Naive thymus-derived CD4-positive, alpha-beta T cell (primary cell): ENCODE measurements at regions not wholly inside any gene's neighbourhood (a gene's known extent, or its start where the extent isn't known, plus 50 kb on each side); places are given as distances from the start of the nearest gene placed in this dataset.
"Not testable (repeated sequence)": the region's sequence is repeated elsewhere in the genome, so short reads cannot be mapped to it uniquely, and the experiment has no call there.

ENCODE experiments used
- ATAC-seq: fragments of 150-1000 bp; cut with Tn5 transposase; 2 replicates; pipeline ENCODE4 v1.10.0; 2021; ENCODE audit warnings: mild to moderate bottlenecking, moderate library complexity
- CTCF ChIA-PET: fragments of 350-600 bp; sonication (Branson Sonifier 250); formaldehyde crosslinking; loops from one replicate; lab custom pipeline; 2021; ENCODE audit warnings: antibody characterized with exemption; lab: Charles Lee
- POLR2A ChIA-PET: fragments of 350-600 bp; sonication (Branson Sonifier 250); formaldehyde crosslinking; loops from one replicate; lab custom pipeline; 2021; ENCODE audit warnings: antibody characterized with exemption, inconsistent platforms; lab: Charles Lee
- DNase-seq, 9 donors: peaks; one replicate each; pipeline versions ENCODE4 v3.0.0 to v3.0.0-alpha.2; 2020 to 2022; ENCODE audit warnings: mixed read lengths in 1 of 9
- H3K27ac ChIP-seq: one replicate; pipeline ENCODE4 v1.7.0; 2013; ENCODE audit warnings: mild to moderate bottlenecking, low read depth, low read length, moderate library complexity
- H3K27me3 ChIP-seq, 2 donors: one replicate each; pipeline ENCODE4 v1.7.0; 2013; ENCODE audit warnings: low read length in 2 of 2, mild to moderate bottlenecking in 2 of 2, moderate library complexity in 2 of 2; ENCODE audit not compliant: control insufficient read depth in 2 of 2, insufficient read depth in 2 of 2
- H3K36me3 ChIP-seq, 3 experiments: 1 replicate in 2 of 3; 2 replicates in 1 of 3; pipeline ENCODE4 v1.7.0; 2013; ENCODE audit warnings: low read length in 3 of 3, mild to moderate bottlenecking in 3 of 3, moderate library complexity in 1 of 3; ENCODE audit not compliant: insufficient read depth in 3 of 3, control insufficient read depth in 2 of 3
- H3K4me1 ChIP-seq, 2 donors: one replicate each; pipeline ENCODE4 v1.7.0; 2013; ENCODE audit warnings: low read length in 2 of 2, mild to moderate bottlenecking in 2 of 2, moderate library complexity in 1 of 2; ENCODE audit not compliant: control insufficient read depth in 2 of 2, insufficient read depth in 2 of 2
- H3K4me3 ChIP-seq: 2 replicates; pipeline ENCODE4 v1.7.0; 2013; ENCODE audit warnings: mild to moderate bottlenecking, low read length
- H3K9me3 ChIP-seq, 3 experiments: 1 replicate in 2 of 3; 2 replicates in 1 of 3; pipeline ENCODE4 v1.7.0; 2013; ENCODE audit warnings: low read length in 3 of 3; ENCODE audit not compliant: control insufficient read depth in 2 of 3
- H3K27ac Mint-ChIP-seq, 9 donors: one replicate each; pipeline ENCODE4 v1.8.0; 2020 to 2022; ENCODE audit warnings: mixed read lengths in 9 of 9, mild to moderate bottlenecking in 8 of 9, moderate library complexity in 5 of 9, inconsistent platforms in 2 of 9
- H3K27me3 Mint-ChIP-seq, 5 donors: one replicate each; pipeline ENCODE4 v1.8.0; 2021 to 2022; ENCODE audit warnings: mixed read lengths in 5 of 5, mild to moderate bottlenecking in 1 of 5
- H3K36me3 Mint-ChIP-seq, 5 donors: one replicate each; pipeline ENCODE4 v1.8.0; 2020 to 2022; ENCODE audit warnings: mixed read lengths in 5 of 5, mild to moderate bottlenecking in 3 of 5, inconsistent platforms in 1 of 5
- H3K4me1 Mint-ChIP-seq, 7 donors: one replicate each; pipeline ENCODE4 v1.8.0; 2020 to 2022; ENCODE audit warnings: mixed read lengths in 7 of 7, mild to moderate bottlenecking in 3 of 7, inconsistent platforms in 1 of 7
- H3K4me3 Mint-ChIP-seq, 10 donors: one replicate each; pipeline ENCODE4 v1.8.0; 2020 to 2022; ENCODE audit warnings: mild to moderate bottlenecking in 10 of 10, mixed read lengths in 10 of 10, moderate library complexity in 6 of 10, inconsistent platforms in 2 of 10
- H3K9me3 Mint-ChIP-seq, 11 donors: one replicate each; pipeline ENCODE4 v1.8.0; 2020 to 2022; ENCODE audit warnings: mixed read lengths in 11 of 11, mild to moderate bottlenecking in 4 of 11, inconsistent platforms in 1 of 11, moderate library complexity in 1 of 11
- intact Hi-C, 2 donors: fragments of 100-400 bp; cut with micrococcal nuclease; formaldehyde crosslinking; loops; one replicate each; pipeline ENCODE4 v1.15.1; 2023

DNA sequence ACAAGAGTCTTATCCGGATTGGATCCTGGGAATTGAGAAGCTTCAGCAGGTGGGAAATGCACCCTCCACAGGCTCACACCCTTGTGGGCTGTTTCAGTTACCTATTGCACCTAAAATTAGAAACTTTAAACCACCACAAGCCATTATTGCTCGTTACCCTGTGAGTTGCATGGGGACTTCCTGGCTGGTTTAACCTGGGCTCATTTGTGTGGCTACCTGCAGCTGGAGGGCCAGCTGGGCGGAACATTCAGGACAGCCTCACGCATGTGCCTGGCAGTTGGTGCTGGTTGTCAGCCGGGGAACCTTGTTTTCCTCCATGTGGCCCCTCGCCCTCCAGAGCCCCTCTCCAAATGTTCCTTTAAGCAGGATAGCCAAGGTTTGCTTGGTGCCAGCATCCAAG lies 118.5 kb upstream of the DEFB108B start:
- H3K4me3 Mint-ChIP-seq, CTCF ChIA-PET, H3K9me3 Mint-ChIP-seq, H3K27ac Mint-ChIP-seq, H3K9me3 ChIP-seq, H3K27me3 ChIP-seq, POLR2A ChIA-PET, H3K36me3 ChIP-seq, ATAC-seq, H3K36me3 Mint-ChIP-seq, DNase-seq, intact Hi-C loops, H3K4me1 ChIP-seq, H3K27ac ChIP-seq, H3K4me1 Mint-ChIP-seq, H3K4me3 ChIP-seq: not testable (repeated sequence)
- H3K27me3 Mint-ChIP-seq = peaks cover 0 to 12% (median 1%) of the 10 kb centered on the region in 5 donors

DNA sequence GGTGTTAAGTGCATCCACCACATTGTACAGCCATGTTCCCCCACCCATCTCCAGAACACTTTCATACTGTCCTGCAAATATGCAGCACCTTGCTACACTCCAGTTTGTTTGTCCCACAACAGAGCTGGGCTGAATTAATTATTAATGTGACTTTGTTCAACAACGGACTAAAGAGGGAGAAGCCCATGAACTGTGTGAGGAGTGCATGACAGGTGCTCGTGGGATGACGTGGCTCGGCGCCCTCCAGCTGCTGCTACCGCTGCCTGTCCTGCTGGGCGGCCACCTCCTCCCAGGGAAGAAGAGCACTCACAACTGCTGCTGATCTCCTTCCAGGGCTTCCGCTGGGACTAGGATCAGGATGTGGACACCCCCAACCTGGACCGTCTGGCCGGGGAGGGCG lies 111.2 kb upstream of the DEFB108B start:
- H3K27ac Mint-ChIP-seq, H3K27ac ChIP-seq, H3K4me3 Mint-ChIP-seq, H3K36me3 Mint-ChIP-seq, intact Hi-C loops, DNase-seq, H3K9me3 ChIP-seq, ATAC-seq, H3K4me3 ChIP-seq, H3K4me1 Mint-ChIP-seq, H3K9me3 Mint-ChIP-seq, CTCF ChIA-PET, H3K27me3 ChIP-seq, POLR2A ChIA-PET, H3K4me1 ChIP-seq, H3K36me3 ChIP-seq: not testable (repeated sequence)
- peaks cover 9 to 27% (median 10%) of the 10 kb centered on the region in 5 donors for H3K27me3 Mint-ChIP-seq

DNA sequence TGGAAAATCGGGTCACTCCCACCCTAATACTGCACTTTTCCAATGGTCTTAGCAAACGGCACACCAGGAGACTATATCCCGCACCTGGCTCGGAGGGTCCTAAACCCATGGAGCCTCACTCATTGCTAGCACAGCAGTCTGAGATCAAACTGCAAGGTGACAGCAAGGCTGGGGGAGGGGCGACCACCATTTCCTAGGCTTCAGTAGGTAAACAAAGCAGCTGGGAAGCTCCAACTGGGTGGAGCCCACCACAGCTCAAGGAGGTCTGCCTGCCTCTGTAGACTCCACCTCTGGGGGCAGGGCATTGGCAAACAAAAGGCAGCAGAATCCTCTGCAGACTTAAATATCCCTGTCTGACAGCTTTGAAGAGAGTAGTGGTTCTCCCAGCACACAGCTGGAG lies 109.0 kb upstream of the DEFB108B start:
- H3K27me3 ChIP-seq, H3K4me1 ChIP-seq, H3K4me3 ChIP-seq, intact Hi-C loops, POLR2A ChIA-PET, H3K36me3 Mint-ChIP-seq, ATAC-seq, H3K36me3 ChIP-seq, H3K4me3 Mint-ChIP-seq, H3K27ac Mint-ChIP-seq, H3K27ac ChIP-seq, H3K9me3 ChIP-seq, H3K4me1 Mint-ChIP-seq, H3K9me3 Mint-ChIP-seq, CTCF ChIA-PET, DNase-seq: not testable (repeated sequence)
- H3K27me3 Mint-ChIP-seq = peaks cover 9 to 29% (median 14%) of the 10 kb centered on the region in 5 donors

DNA sequence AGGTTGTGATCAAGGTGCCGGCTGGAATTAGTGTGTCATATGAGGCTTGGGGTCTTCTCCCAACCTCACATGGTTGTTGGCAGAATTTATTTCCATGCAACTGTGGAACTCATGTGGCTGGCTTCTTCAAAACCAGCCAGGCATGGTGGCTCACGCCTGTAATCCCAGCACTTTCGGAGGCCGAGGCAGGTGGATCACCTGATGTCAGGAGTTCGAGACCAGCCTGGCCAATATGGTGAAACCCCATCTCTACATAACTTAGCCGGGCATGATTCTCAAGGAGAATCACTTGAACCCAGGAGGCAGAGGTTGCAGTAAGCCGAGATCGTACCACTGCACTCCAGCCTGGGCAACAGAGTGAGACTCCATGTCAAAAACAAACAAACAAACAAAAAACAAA lies 102.3 kb upstream of the DEFB108B start:
- H3K4me1 Mint-ChIP-seq, H3K4me1 ChIP-seq, intact Hi-C loops, H3K36me3 ChIP-seq, H3K4me3 ChIP-seq, H3K36me3 Mint-ChIP-seq, DNase-seq, POLR2A ChIA-PET, H3K27me3 ChIP-seq, H3K27ac ChIP-seq, H3K9me3 ChIP-seq, H3K9me3 Mint-ChIP-seq, CTCF ChIA-PET, H3K4me3 Mint-ChIP-seq, ATAC-seq, H3K27ac Mint-ChIP-seq: not testable (repeated sequence)
- H3K27me3 Mint-ChIP-seq = peaks cover 4 to 21% (median 10%) of the 10 kb centered on the region in 5 donors

DNA sequence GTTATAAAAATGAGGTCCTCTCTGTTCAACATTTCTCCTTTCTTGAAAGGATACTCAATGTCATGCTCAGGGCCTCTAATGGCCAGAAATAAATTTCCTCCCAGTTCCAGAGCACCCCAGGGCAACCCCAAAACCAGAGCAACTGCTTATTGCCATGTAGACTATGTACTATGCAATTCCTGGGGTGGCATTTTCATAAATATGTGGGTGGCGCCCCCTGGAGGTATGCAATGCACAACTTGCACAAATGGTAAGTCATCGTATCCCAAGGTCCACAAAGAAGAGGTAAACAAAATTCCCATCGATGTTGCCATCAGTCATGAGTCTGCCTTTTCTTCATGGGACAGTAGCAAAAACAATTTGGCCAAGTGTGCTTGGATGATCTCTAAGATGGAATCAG lies 98.6 kb upstream of the DEFB108B start:
- H3K36me3 Mint-ChIP-seq, H3K9me3 ChIP-seq, H3K27ac ChIP-seq, POLR2A ChIA-PET, H3K4me1 ChIP-seq, DNase-seq, ATAC-seq, H3K27me3 ChIP-seq, H3K4me3 ChIP-seq, H3K4me1 Mint-ChIP-seq, CTCF ChIA-PET, intact Hi-C loops, H3K9me3 Mint-ChIP-seq, H3K27ac Mint-ChIP-seq, H3K4me3 Mint-ChIP-seq, H3K36me3 ChIP-seq: not testable (repeated sequence)
- peaks cover 4 to 24% (median 9%) of the 10 kb centered on the region in 5 donors for H3K27me3 Mint-ChIP-seq

DNA sequence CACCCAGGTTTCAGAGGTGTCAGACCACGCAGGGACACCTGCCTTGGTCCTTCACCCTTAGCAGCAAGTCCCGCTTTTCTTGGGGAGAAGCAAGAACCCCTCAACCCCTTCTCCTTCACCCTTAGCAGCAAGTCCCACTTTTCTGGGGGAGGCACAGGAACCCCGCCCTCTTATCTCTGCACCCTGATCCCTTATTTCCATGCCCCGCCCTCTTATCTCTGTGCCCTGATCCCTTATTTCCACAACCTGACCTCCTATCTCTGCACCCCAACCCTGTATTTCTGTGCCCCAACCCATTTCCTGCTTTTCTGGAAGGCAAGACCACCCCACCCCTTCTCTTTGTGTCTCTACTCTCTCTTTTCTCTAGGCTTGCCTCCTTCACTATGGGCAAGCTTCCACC lies 94.7 kb upstream of the DEFB108B start:
- CTCF ChIA-PET, ATAC-seq, H3K4me3 ChIP-seq, H3K36me3 ChIP-seq, H3K27me3 ChIP-seq, intact Hi-C loops, H3K27ac Mint-ChIP-seq, H3K36me3 Mint-ChIP-seq, H3K4me1 Mint-ChIP-seq, H3K9me3 ChIP-seq, POLR2A ChIA-PET, H3K9me3 Mint-ChIP-seq, H3K27ac ChIP-seq, DNase-seq, H3K4me1 ChIP-seq, H3K4me3 Mint-ChIP-seq: not testable (repeated sequence)
- peaks cover 9 to 35% (median 29%) of the 10 kb centered on the region in 5 donors for H3K27me3 Mint-ChIP-seq

DNA sequence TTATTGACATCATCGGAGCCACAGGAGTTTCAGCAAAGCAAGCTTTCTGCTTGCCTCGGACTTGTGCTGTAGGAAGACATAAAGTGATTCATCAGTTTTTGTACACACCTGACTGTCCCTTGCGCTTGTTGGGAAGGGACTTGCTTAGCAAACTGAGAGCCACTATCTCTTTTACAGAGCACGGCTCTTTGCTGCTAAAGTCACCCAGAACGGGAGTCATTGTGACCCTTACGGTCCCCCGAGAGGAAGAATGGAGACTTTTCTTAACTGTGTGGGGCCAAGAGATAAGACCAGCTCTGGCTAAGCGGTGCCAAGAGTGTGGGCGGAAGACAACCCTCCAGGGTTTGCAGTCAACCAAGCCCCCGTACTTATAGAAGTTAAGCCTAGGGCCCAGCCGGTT lies 89.6 kb upstream of the DEFB108B start:
- POLR2A ChIA-PET, H3K27ac ChIP-seq, intact Hi-C loops, H3K27me3 ChIP-seq, H3K36me3 Mint-ChIP-seq, H3K4me1 ChIP-seq, ATAC-seq, H3K4me3 ChIP-seq, H3K27ac Mint-ChIP-seq, H3K4me3 Mint-ChIP-seq, DNase-seq, H3K9me3 Mint-ChIP-seq, CTCF ChIA-PET, H3K9me3 ChIP-seq, H3K36me3 ChIP-seq, H3K4me1 Mint-ChIP-seq: not testable (repeated sequence)
- H3K27me3 Mint-ChIP-seq = peaks cover 8 to 36% (median 30%) of the 10 kb centered on the region in 5 donors
